B cell (primary cell): ENCODE measurements at regions not wholly inside any gene's neighbourhood (a gene's known extent, or its start where the extent isn't known, plus 50 kb on each side); places are given as distances from the start of the nearest gene placed in this dataset.

ENCODE experiments used
- EZH2 ChIP-seq: IDR thresholded peaks from 2 replicates; pipeline ENCODE4 v1.6.1; 2012; ENCODE audit warnings: borderline replicate concordance, low read depth, mild to moderate bottlenecking, moderate library complexity, low read length; ENCODE audit not compliant: insufficient read depth, poor library complexity, severe bottlenecking
- TF ChIP-seq, protein P1 (sequence below): fragments of 200-600 bp; IDR thresholded peaks from one replicate; pipeline ENCODE4 v1.8.0; 2022; ENCODE audit warnings: antibody characterized with exemption, mild to moderate bottlenecking

DNA sequence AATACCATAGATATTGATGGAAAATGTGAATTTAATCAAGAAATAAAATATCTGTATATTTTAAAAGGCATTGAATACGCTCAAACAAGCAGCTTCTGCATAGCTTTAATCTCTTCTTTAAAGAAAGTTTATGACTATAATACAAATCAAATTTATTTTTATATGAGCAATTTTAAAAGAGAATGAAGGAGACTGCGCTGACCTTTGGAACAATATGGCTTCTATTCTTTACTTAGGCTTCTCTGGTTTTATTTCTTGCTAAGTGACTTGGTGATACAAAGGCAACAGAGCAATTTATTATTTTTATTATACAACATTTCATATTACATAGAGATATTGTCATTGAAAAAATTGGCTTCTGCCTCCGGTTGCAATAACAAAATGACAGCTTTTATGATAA lies 776.7 kb downstream of the TBC1D32 start:
- TF ChIP-seq, protein P1, sequence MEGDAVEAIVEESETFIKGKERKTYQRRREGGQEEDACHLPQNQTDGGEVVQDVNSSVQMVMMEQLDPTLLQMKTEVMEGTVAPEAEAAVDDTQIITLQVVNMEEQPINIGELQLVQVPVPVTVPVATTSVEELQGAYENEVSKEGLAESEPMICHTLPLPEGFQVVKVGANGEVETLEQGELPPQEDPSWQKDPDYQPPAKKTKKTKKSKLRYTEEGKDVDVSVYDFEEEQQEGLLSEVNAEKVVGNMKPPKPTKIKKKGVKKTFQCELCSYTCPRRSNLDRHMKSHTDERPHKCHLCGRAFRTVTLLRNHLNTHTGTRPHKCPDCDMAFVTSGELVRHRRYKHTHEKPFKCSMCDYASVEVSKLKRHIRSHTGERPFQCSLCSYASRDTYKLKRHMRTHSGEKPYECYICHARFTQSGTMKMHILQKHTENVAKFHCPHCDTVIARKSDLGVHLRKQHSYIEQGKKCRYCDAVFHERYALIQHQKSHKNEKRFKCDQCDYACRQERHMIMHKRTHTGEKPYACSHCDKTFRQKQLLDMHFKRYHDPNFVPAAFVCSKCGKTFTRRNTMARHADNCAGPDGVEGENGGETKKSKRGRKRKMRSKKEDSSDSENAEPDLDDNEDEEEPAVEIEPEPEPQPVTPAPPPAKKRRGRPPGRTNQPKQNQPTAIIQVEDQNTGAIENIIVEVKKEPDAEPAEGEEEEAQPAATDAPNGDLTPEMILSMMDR = no peak
- TF ChIP-seq EZH2 = no peak
